Neural crest cell (in vitro differentiated cells): ENCODE measurements at regions not wholly inside any gene's neighbourhood (a gene's known extent, or its start where the extent isn't known, plus 50 kb on each side); places are given as distances from the start of the nearest gene placed in this dataset.

ENCODE experiments used
- DNase-seq: peaks from one replicate; pipeline ENCODE4 v3.0.0; 2021; ENCODE audit warnings: low read depth, mixed read lengths, low spot score
- H3K27ac Mint-ChIP-seq: one replicate; pipeline ENCODE4 v1.8.0; 2021; ENCODE audit warnings: mild to moderate bottlenecking, mixed read lengths; ENCODE audit not compliant: unreplicated experiment
- H3K27me3 Mint-ChIP-seq: 2 replicates; pipeline ENCODE4 v1.8.0; 2021; ENCODE audit warnings: low read depth, mild to moderate bottlenecking, mixed read lengths
- H3K36me3 Mint-ChIP-seq: 2 replicates; pipeline ENCODE4 v1.8.0; 2021; ENCODE audit warnings: low read depth, mild to moderate bottlenecking, mixed read lengths
- H3K4me1 Mint-ChIP-seq: 2 replicates; pipeline ENCODE4 v1.8.0; 2021; ENCODE audit warnings: mixed read lengths
- H3K4me3 Mint-ChIP-seq: one replicate; pipeline ENCODE4 v1.8.0; 2021; ENCODE audit warnings: mild to moderate bottlenecking, mixed read lengths
- H3K9me3 Mint-ChIP-seq: 2 replicates; pipeline ENCODE4 v1.8.0; 2021; ENCODE audit warnings: mixed read lengths
- CTCF ChIP-seq: fragments of 200-600 bp; sonication (generic); conservative IDR thresholded peaks from 2 replicates; pipeline ENCODE4 v1.5.0; 2021; ENCODE audit warnings: antibody characterized with exemption, mild to moderate bottlenecking

GRCh38 chr11:15622231-15622890 is 507.6 kb downstream of the INSC start:
- no peak for DNase-seq
- no peaks in the 10 kb centered on the region for H3K9me3 Mint-ChIP-seq
- H3K27ac Mint-ChIP-seq = no peak overlapping the region
- H3K36me3 Mint-ChIP-seq = no peaks in the 10 kb centered on the region
- no peaks in the 10 kb centered on the region for H3K27me3 Mint-ChIP-seq
- no peaks in the 10 kb centered on the region for H3K4me1 Mint-ChIP-seq
- TF ChIP-seq CTCF = no peak
- no peak overlapping the region for H3K4me3 Mint-ChIP-seq

GRCh38 chr11:15624701-15625100 is 510.0 kb downstream of the INSC start:
- Mint-ChIP-seq H3K27me3 (no peaks in the 10 kb centered on the region), H3K9me3 (no peaks in the 10 kb centered on the region), H3K36me3 (no peaks in the 10 kb centered on the region), H3K4me3 (no peak overlapping the region), H3K4me1 (peaks cover 3% of the 10 kb centered on the region), H3K27ac (no peak overlapping the region)
- TF ChIP-seq CTCF = no peak
- DNase-seq = no peak

GRCh38 chr11:15625691-15626090 is 511.0 kb downstream of the INSC start:
- H3K9me3 Mint-ChIP-seq = no peaks in the 10 kb centered on the region
- DNase-seq = no peak
- H3K36me3 Mint-ChIP-seq = no peaks in the 10 kb centered on the region
- no peak for TF ChIP-seq CTCF
- H3K4me1 Mint-ChIP-seq = peaks cover 5% of the 10 kb centered on the region
- no peaks in the 10 kb centered on the region for H3K27me3 Mint-ChIP-seq
- no peak overlapping the region for H3K4me3 Mint-ChIP-seq
- H3K27ac Mint-ChIP-seq = no peak overlapping the region

GRCh38 chr11:15627560-15627959 is 512.8 kb downstream of the INSC start:
- Mint-ChIP-seq H3K36me3 (no peaks in the 10 kb centered on the region), H3K27ac (no peak overlapping the region), H3K4me1 (peaks cover 5% of the 10 kb centered on the region), H3K27me3 (no peaks in the 10 kb centered on the region), H3K9me3 (no peaks in the 10 kb centered on the region), H3K4me3 (no peak overlapping the region)
- TF ChIP-seq CTCF = no peak
- DNase-seq = no peak

- peak overlapping the region; percentile 12 for H3K27ac Mint-ChIP-seq
- no peaks in the 10 kb centered on the region for H3K36me3 Mint-ChIP-seq
- DNase-seq = peak; percentile 22
- peaks cover 5% of the 10 kb centered on the region for H3K4me1 Mint-ChIP-seq
- no peaks in the 10 kb centered on the region for H3K27me3 Mint-ChIP-seq
- peak; percentile 52 for TF ChIP-seq CTCF
- no peak overlapping the region for H3K4me3 Mint-ChIP-seq
- H3K9me3 Mint-ChIP-seq = no peaks in the 10 kb centered on the region
These were observed 515.1 kb downstream of the INSC start for GRCh38 chr11:15629690-15630321.
